Medulla oblongata (tissue), 1 donor: ENCODE measurements at regions not wholly inside any gene's neighbourhood (a gene's known extent, or its start where the extent isn't known, plus 50 kb on each side); places are given as distances from the start of the nearest gene placed in this dataset.

Experiments used
- DNase-seq: peaks from one replicate; pipeline ENCODE4 v3.0.0-alpha.2; 2015; ENCODE audit errors: extremely low spot score

DNA sequence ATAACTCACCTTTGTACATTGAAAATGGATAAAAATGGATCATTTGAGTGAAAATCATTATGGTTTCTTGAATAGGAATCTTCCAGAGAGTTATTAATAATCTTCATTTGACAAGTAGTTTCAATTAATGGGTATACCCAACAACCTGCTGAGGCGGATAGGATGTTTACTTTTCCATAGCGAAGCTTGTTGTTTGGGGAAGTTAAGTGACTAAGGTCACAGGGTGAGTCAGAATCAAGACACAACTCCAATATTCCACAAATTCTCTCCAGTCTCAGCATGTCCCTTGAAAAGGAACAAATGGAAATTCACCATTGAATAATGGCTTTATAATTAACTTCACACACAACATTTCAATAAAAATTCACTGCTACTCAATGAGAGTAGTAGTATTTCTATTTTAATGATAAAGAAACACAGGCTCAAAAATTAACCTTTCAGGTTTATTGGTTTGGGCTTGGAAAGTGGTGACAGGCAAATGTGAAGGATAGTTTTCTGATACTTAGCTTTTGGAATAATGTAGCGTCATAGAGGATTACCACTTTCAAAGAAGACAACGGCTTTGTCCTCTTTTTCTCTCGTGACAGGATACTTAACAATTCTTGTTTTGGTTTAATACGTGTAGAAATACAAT is 211.3 kb downstream of the GPD2 start:
- no peak for DNase-seq

DNA sequence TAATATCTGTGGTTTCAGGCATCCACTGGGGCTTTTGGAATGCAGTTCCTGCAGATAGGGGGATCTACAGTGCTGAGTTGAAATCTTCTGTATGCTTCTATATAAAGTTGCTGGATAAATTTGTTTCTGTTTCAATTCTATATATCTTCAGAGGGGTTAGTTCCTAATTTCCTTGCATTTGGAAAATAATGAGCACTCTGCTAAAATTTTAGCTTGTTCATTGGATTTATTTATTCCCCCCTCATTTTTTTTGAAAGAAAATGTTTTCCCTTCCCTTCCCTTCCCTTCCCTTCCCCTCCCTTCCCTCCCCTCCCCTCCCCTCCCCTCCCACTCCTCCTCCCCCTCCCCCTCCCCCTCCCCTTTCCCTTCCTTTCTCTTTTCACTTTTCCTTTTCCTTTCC is 212.3 kb downstream of the GPD2 start:
- no peak for DNase-seq

DNA sequence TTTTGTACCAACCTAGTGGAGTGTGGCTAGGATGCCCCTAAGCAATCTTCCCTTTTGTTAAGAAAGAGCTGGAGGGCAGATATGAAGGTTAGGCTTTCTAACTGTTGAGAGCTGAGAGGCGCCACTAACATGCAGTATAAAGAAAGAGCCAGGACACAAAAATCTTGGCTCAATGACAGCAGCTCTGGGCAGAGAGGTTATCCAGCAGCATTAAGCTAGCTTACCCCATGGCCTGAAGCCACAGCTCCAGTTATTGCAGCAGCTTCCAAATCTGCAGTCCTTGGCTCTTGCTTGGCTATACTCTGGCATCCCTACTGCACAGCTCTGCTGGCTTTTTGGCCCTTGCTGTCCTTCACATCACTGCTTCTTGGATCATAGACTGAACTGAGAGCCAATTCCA is 213.4 kb downstream of the GPD2 start:
- DNase-seq, result peak; percentile 6

DNA sequence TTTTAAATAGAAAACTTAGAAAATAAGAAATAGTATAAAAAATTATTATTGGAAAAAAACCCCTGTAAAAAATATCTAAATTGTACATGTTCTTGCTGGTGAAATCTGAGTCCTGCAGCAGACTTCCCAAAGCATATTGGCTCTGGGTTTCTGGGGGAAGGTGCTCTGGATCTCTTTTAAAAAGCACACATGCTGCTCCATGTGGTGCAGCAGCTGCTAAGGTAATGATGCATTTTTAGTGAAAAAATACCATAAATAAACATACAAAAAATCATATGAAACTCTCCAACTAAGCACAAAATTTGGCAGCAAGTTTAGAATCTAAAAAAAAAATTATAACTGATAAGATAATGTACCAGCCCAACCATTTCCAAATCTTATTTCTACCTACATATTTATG is 216.5 kb downstream of the GPD2 start:
- no peak for DNase-seq

DNA sequence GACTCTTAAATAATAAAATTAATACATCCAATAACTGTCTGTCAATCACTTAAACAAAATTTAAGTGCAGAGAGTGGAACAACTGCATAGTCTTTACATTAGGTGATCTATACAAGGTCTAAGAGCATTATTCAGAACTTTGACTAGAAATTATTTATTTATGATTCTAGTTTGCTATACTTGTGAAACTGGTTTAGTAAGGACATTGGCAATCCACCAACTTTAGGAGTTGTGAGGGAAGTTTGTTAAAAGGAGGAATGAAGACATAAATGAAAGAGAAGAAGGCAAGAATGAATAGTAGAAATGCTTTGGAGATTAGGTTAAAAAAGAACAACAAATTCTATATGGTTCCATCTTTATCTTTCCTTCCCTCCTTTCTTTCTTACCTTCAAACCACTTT is 217.5 kb downstream of the GPD2 start:
- no peak for DNase-seq

DNA sequence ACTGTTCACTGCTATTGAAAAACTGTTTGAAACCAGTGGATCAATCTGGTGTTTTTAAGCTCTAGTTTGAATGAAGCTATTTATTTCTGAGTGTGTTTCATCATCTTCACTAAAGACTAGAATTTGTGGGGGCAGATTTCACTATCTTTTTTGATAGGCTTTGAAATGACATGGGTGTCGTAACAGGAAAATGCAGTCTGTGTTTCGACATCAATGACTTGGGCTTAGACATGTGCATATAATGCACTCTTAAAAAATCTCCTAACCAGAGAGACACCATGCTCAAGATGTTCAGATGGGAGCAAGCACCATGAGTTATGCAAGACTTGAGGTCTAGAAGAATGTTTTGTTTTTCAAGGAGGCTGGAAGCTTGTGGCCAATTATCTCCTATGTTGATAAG is 221.6 kb downstream of the GPD2 start:
- no peak for DNase-seq

DNA sequence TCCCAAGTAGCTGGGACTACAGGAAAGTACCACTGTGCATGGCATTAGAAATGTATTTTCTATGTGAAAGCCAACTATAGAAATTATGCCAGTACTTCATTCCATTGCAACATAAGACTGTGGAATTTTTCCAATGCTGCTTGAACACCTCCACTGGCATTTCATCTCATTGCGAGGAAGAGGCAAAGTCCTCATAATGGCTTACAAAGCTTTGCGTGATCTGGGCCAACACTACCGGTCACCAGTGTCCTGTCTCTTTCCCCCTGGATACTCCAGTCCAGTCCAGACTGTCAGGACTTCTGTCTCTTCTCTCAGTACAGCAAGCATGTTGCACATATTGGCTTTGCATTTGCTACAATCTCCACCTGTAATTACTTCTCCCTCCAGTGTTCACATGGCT is 223.5 kb downstream of the GPD2 start:
- no peak for DNase-seq

DNA sequence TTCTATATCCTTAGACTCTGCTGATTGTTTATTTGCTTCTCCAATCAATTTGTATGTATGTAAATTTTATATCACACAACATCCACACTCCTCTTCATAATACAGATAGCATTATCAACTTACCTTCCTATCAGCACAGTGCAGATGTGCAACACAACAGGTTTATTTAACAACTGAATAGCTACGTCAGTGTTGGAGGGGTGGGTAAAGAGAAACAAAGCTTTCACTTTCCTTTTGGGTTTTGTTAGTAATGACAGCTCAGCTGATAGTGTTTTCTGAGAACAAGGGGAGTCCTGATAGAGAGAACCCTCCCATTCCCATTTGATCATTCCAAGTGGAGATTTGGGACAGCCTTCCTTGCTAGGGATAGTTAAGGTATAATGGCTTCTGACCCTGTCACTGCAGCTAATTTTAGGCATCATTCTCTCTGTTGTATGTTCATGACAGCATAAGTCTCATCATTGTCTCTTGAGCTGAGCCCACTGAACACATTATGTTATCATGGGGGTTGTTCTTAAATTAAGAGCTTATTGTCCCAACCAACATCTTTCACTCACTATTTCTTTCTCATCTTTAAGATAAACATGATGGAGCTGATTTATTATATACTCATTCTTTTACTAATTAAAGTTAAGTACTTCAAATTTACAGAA is 227.7 kb downstream of the GPD2 start:
- DNase-seq, result no peak

DNA sequence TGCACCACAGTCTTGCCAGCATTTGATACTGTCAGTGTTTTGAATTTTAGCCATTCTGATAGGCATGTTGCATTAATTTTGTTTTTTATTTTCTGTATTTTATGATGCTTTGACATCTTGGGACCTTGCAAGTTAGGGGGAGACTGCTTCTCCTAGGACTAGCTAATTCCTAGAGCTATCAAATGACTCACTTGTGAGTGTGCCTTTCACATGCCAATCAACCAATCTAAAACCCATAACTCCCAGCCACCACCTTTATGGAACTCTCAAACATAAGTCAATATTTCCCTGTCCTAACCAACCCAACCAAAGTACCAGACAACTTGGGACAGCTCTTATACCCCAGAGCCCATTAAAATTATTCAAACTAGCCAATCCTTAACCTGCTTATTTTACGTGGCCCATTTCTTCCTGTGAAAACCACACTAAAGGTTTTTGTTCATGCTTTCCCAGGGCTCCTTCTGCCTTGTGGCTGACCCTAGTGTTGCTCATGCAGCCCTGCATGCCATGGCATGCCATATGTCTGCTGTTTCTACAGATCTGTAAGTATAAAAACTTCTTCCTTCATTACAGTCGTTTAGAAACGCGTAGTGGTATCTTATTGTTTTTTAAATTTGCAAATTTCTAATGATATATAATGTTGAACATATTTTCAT is 230.1 kb downstream of the GPD2 start:
- DNase-seq, result no peak

DNA sequence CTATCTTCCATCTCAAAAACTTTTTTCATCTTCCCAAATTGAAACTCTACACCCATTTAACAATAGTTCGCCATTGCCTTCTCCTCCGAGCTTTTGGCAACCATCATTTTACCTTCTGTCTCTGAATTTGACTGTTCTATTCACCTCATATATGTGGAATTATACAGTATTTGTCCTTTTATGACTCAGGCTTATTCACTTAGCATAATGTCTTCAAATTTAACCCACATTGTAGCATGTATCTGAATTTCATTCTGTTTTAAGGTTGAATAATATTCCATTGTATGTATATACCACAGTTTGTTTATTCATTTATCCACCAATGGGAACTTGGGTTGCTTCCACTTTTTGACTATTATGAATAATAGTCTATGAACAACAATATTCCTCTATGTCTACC is 233.9 kb downstream of the GPD2 start:
- DNase-seq, result no peak

DNA sequence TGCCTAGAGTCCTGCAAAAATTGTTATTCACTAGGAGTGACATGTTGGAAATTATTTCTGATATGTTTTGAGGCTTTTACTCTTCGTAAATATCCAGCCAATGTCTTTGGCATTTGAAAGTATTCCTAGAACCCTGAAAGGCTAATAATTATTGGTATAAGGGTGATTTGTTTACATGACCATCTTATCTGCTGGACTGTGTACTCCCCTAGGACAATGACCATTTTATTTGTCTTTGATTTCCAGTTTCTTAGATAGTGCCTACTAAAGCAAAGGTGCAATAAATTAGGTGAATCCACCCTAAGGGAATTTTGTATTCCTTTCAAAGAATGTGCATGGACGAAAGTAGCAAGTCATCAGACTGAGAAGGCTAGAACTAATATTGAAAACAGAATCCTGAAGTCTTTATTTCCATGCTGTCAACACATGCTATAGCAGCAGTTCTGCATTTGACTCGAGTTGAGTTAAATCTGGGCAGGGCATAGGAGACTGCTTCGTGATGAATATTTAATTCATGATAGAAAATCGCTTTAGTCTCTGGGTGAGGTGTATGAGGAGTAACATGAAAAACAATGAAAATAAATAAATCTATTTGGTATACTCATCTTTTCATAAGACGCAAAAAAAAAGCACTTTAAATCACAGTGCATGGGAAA is 235.7 kb downstream of the GPD2 start:
- DNase-seq, result no peak

DNA sequence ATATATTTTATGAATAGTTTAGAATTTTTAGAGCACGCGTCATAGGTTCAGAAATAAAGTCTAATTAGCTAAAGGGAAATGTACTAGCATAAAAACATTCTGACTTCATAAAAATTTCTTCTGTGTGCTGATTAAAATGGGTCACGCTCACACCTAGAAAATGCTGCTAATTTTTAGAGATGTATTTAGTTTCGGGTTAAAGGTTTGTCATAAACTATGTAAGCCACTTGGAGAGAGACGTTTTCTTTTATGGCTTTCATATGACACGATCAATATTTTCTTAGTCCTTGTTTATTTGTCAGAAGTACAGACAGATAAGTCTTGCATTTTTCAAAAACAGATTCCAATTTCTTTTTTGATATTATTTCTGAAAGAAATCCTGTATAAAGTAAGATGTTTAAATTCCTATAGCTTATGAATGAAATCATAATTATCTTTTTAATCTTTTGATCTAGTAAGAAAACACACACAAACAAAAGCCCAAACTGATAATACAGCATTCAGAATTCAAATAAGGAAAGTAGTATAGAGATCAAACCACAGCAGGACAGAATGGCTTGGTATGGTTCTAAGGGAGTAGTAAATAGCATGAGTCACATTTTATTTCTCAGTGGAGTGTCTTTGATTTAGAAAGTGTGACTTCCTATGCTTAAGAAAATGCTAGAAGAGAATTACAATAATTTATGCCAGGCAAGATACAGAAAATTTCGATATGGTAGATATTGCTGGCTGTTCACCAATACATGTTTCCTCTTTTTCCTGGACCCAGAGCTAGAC is 236.6 kb downstream of the GPD2 start:
- no peak for DNase-seq

DNA sequence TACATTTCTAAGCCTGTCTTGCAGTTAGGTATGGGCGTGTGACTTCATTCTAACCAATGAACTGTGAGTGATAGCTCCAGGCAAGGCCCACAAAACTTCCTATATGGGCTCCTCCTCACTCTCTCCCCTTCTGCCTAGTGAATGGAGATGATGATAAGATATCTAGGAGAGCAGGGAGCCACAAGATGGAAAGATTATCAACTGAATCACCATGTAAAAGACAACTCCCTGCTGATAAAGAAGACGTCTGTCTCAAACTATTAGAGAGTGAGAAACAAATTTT is 237.1 kb downstream of the GPD2 start:
- no peak for DNase-seq

DNA sequence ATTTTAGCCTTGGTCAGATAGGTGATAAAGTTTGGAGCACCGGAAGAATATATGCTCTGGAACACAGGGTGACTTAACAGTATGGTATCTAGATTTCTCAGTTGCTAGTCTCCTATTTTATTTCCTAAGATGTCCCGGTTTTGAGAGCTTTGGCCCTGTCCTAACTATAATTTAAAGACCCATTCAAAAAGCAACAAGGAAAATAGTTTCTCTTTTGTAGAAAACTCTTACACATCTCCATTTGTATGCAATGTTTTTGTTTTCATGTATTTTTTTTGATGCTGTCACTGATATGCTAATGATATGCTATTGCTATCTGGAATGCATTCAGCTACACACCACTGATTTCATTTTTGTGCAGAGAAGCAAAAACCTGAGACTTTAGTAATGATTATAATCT is 237.8 kb downstream of the GPD2 start:
- DNase-seq, result no peak

DNA sequence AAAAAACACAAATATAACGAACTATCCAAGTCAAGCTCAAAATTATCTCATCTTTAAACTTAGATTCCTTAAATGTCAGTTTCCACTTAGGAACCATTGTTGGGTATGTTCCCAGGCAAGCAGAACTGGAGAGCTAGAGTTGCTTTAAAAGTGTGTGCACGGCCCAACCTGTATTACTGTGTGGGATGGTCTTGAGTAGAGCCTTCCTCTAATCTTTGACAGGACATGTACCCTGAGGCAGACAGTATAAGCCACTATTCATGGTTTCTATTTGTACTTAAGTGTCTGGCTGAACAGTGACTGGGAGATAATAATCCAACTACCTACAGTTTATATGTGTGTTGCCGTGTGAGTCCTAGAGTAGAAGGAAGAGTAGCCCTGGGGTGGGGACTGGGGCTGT is 239.7 kb downstream of the GPD2 start:
- DNase-seq, result no peak

DNA sequence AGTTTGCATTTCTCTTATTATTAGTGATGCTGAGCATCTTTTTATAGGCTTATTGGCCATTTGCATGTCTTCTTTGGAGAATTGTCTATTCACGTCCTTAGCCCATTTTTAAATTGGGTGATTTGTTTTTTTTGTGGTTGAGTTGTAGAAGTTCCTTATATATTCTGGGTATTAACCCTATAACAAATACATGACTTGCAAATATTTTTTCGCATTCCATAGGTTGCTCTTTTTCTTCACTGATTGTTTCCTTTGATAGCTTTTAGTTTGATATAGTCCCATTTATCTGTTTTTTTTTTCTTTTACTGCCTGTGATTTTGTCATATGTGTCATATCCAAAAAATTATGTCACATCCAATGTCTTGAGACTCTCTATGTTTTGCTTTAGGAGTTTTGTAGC is 243.6 kb downstream of the GPD2 start:
- DNase-seq, result no peak

DNA sequence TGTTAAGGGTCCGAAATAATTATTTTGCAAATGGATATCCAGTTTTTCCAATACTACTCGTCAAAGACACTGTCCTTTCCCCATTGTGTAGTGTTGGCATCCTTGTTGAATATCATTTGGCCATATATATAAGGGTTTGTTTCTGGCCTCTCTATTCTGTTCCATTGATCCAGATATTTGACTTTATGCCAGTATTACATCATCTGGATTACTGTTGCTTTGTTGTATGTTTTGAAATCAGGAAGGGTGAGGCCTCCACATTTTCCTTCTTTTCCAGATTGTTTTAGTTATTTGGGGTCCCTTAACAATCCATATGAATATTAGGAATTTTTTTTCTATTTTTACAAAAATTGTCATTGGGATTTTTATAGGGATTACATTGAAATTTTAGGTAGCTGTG is 244.1 kb downstream of the GPD2 start:
- no peak for DNase-seq

DNA sequence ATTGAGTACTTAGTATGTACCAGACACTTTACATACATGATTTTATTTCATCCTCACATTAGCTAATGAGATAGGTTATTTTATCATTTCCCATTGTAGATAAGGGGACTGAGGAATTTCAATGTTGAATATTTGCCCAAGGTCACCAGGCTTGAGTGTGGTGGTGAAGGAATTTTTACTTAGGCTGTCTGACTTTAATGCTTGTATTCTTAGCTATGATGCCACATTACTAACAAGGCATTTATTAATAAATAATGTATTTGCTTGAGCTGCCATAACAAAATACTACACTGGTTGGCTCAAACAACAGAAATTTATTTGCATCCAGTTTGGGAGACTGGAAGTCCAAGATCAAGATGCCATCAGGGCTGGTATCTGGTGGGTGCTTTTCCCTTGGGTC is 250.9 kb downstream of the GPD2 start:
- no peak for DNase-seq

DNA sequence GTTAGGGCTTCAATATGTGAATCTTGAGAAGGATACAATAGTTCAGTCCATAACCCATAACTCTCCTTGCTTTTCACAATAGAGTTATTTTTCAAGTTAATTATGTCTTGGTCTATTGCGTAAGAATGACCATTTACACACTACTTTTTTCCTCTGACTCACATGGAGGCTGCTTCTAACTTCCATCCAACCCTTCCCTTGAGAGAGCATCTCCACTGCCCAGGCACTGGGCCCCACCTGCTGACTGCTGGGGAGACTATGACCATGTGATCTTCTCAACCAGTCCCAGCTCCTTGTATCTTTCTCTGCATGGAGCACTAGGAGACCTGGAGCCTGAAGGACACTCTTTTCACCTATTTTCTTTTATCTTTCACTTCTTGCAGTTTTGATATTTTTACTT is 251.5 kb downstream of the GPD2 start:
- DNase-seq, result no peak

DNA sequence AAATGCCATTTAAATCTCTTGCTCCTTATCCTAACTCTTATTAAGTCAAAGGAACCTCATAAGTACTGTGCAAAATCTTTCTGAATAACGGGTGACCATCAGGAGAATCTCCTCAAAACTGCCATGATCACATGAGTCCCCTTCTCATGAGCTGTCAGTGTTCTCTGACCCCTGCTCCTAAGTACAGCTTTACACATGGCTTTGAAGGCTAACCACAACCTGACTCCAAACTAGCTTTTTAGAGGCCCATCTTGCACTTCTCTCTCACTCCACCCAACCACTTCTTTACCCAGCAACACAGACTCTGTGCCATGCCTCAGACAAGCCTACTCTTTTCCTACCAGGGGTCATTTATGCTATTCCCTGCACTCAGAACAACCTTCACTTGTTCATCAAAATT is 253.8 kb downstream of the GPD2 start:
- DNase-seq, result no peak

DNA sequence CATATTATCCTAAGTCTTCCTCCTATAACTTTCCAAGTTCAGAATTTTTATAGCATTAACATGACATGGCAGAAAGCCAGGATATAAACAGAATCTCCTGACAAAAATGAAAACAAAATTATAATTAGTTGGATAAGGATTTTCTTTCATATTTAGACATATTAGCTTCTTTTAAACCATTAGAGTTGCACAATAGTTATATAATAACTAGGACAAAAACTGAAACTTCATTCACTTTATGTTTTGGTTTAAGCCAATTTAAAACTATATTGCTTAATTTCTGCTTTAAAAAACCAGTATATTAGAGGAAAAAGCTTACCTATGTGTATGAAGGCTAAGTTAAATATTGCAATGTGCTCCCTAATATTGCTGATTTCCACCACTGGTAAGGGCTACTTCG is 254.8 kb downstream of the GPD2 start:
- no peak for DNase-seq

DNA sequence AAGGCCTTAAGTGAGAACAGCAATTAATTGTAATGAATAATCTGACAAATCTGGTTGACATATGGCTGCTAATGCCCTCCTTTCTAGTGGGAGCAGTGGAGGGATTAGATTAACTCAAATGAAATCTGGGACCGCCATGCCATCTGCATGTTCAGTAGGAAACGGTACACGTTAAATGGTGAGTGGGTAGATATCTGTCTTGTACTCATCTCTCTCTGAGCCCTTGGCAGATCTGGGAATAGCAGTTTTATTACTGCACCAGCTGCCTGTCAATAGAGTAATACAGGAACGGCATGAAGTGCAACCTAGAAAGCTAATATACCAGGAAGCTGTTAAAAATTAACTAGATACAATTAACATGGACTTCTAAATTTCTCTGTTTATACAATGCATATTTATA is 258.8 kb downstream of the GPD2 start:
- no peak for DNase-seq

DNA sequence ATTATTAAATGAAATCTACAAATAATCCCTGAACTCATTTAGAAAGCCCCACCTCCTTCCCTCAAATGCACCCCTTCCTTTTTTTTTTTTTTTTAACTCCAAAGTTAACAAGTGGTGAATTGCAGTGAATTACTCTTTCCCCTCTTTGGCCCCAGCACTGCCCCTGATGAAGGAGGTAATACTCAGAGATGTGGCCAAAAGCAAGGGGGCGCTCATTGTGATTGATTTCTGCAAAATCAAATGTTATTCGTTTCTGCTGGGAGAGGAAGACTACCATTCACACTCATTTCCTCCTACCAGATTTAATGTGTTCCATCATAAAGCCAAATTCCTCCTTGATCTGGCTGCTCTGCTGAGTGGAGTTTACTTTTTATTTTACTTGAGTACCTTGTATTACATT is 259.4 kb downstream of the GPD2 start:
- no peak for DNase-seq
